GM04504 (cell line): ENCODE measurements at regions not wholly inside any gene's neighbourhood (a gene's known extent, or its start where the extent isn't known, plus 50 kb on each side); places are given as distances from the start of the nearest gene placed in this dataset.

Experiments
- DNase-seq: peaks from one replicate; pipeline ENCODE4 v3.0.0-alpha.2; 2012; ENCODE audit warnings: low read depth

- DNase-seq, result no peak
Measured at GRCh38 chr15:100820528-100820927, 59.1 kb upstream of the ALDH1A3 start.

- DNase-seq, result no peak
Measured at GRCh38 chr15:100821327-100821726, 58.3 kb upstream of the ALDH1A3 start.

GRCh38 chr15:100824211-100824610 lies 55.4 kb upstream of the ALDH1A3 start:
- DNase-seq, result no peak

- DNase-seq, result no peak
Measured at GRCh38 chr15:100829457-100829856, 50.2 kb upstream of the ALDH1A3 start.
